ES-I3 (cell line): ENCODE measurements at regions not wholly inside any gene's neighbourhood (a gene's known extent, or its start where the extent isn't known, plus 50 kb on each side); places are given as distances from the start of the nearest gene placed in this dataset.

Experiments used
- H3K36me3 ChIP-seq: 2 replicates; pipeline ENCODE4 v1.6.1; 2013; ENCODE audit warnings: mild to moderate bottlenecking, low read length, control low read depth, moderate library complexity; ENCODE audit not compliant: insufficient read depth
- H3K4me1 ChIP-seq: 2 replicates; pipeline ENCODE4 v1.6.1; 2013; ENCODE audit warnings: mild to moderate bottlenecking, control low read depth, low read length; ENCODE audit not compliant: insufficient read depth
- H3K9ac ChIP-seq: 2 replicates; pipeline ENCODE4 v1.6.1; 2013; ENCODE audit warnings: low read depth, mild to moderate bottlenecking, low read length, moderate library complexity
- H3K9me3 ChIP-seq: 2 replicates; pipeline ENCODE4 v1.6.1; 2013; ENCODE audit warnings: mild to moderate bottlenecking, low read length, moderate library complexity; ENCODE audit not compliant: control insufficient read depth, insufficient read depth

GRCh38 chr9:80125731-80126264, 554.0 kb downstream of the TLE4 start:
- H3K9ac ChIP-seq = no peak overlapping the region
- H3K36me3 ChIP-seq = no peaks in the 10 kb centered on the region
- no peaks in the 10 kb centered on the region for H3K4me1 ChIP-seq
- no peaks in the 10 kb centered on the region for H3K9me3 ChIP-seq

- H3K9ac ChIP-seq = no peak overlapping the region
- H3K9me3 ChIP-seq = no peaks in the 10 kb centered on the region; the same call in 1 of the 2 replicates
- H3K36me3 ChIP-seq = no peaks in the 10 kb centered on the region
- H3K4me1 ChIP-seq = no peaks in the 10 kb centered on the region
These were observed 545.3 kb downstream of the TLE4 start for GRCh38 chr9:80117031-80117430.

- Histone ChIP-seq H3K9ac (no peak overlapping the region), H3K4me1 (no peaks in the 10 kb centered on the region), H3K36me3 (no peaks in the 10 kb centered on the region), H3K9me3 (no peaks in the 10 kb centered on the region; the same call in 1 of the 2 replicates)
These were observed 542.5 kb downstream of the TLE4 start for GRCh38 chr9:80114241-80114640.

GRCh38 chr9:80107931-80108660, 536.3 kb downstream of the TLE4 start:
- Histone ChIP-seq H3K9me3 (no peaks in the 10 kb centered on the region; the same call in 1 of the 2 replicates), H3K9ac (no peak overlapping the region), H3K4me1 (no peaks in the 10 kb centered on the region), H3K36me3 (no peaks in the 10 kb centered on the region)

- Histone ChIP-seq H3K9me3 (no peaks in the 10 kb centered on the region), H3K9ac (no peak overlapping the region), H3K36me3 (no peaks in the 10 kb centered on the region)
These were observed 525.7 kb downstream of the TLE4 start for GRCh38 chr9:80097476-80097875.

GRCh38 chr9:80094176-80094771, 522.5 kb downstream of the TLE4 start:
- no peak overlapping the region for H3K9ac ChIP-seq
- no peaks in the 10 kb centered on the region for H3K36me3 ChIP-seq
- H3K9me3 ChIP-seq = no peaks in the 10 kb centered on the region
- no peaks in the 10 kb centered on the region for H3K4me1 ChIP-seq

More at GRCh38 chr9:80097476-80097875, 525.7 kb downstream of the TLE4 start:
- H3K4me1 ChIP-seq = no peaks in the 10 kb centered on the region

- no peaks in the 10 kb centered on the region for H3K36me3 ChIP-seq
- no peaks in the 10 kb centered on the region for H3K4me1 ChIP-seq
- no peaks in the 10 kb centered on the region for H3K9me3 ChIP-seq
- no peak overlapping the region for H3K9ac ChIP-seq
These were observed 521.9 kb downstream of the TLE4 start for GRCh38 chr9:80093695-80094094.

GRCh38 chr9:80091526-80091925, 519.8 kb downstream of the TLE4 start:
- no peaks in the 10 kb centered on the region for H3K36me3 ChIP-seq
- no peak overlapping the region for H3K9ac ChIP-seq
- H3K4me1 ChIP-seq = no peaks in the 10 kb centered on the region
- no peaks in the 10 kb centered on the region for H3K9me3 ChIP-seq

- Histone ChIP-seq H3K36me3 (no peaks in the 10 kb centered on the region), H3K4me1 (no peaks in the 10 kb centered on the region), H3K9me3 (no peaks in the 10 kb centered on the region), H3K9ac (no peak overlapping the region)
These were observed 518.6 kb downstream of the TLE4 start for GRCh38 chr9:80090317-80090716.

- H3K4me1 ChIP-seq = no peaks in the 10 kb centered on the region
- no peaks in the 10 kb centered on the region for H3K9me3 ChIP-seq
- H3K36me3 ChIP-seq = no peaks in the 10 kb centered on the region
- no peak overlapping the region for H3K9ac ChIP-seq
These were observed 515.1 kb downstream of the TLE4 start for GRCh38 chr9:80086822-80087345.

GRCh38 chr9:80086386-80086785, 514.6 kb downstream of the TLE4 start:
- H3K9me3 ChIP-seq = no peaks in the 10 kb centered on the region
- H3K4me1 ChIP-seq = no peaks in the 10 kb centered on the region
- H3K9ac ChIP-seq = no peak overlapping the region
- H3K36me3 ChIP-seq = no peaks in the 10 kb centered on the region

GRCh38 chr9:80085668-80086067, 513.9 kb downstream of the TLE4 start:
- H3K9ac ChIP-seq = no peak overlapping the region
- H3K9me3 ChIP-seq = no peaks in the 10 kb centered on the region
- no peaks in the 10 kb centered on the region for H3K4me1 ChIP-seq
- no peaks in the 10 kb centered on the region for H3K36me3 ChIP-seq

- H3K36me3 ChIP-seq = no peaks in the 10 kb centered on the region
- H3K4me1 ChIP-seq = no peaks in the 10 kb centered on the region
- no peak overlapping the region for H3K9ac ChIP-seq
- no peaks in the 10 kb centered on the region for H3K9me3 ChIP-seq
These were observed 510.4 kb downstream of the TLE4 start for GRCh38 chr9:80082213-80082612.

GRCh38 chr9:80078826-80079225, 507.1 kb downstream of the TLE4 start:
- Histone ChIP-seq H3K9me3 (no peaks in the 10 kb centered on the region), H3K4me1 (no peaks in the 10 kb centered on the region), H3K36me3 (no peaks in the 10 kb centered on the region), H3K9ac (no peak overlapping the region)

- Histone ChIP-seq H3K4me1 (no peaks in the 10 kb centered on the region), H3K36me3 (no peaks in the 10 kb centered on the region), H3K9me3 (no peaks in the 10 kb centered on the region), H3K9ac (no peak overlapping the region)
These were observed 505.3 kb downstream of the TLE4 start for GRCh38 chr9:80077059-80077458.
